ENCODE measurements at regions not wholly inside any gene's neighbourhood (a gene's known extent, or its start where the extent isn't known, plus 50 kb on each side); places are given as distances from the start of the nearest gene placed in this dataset.
"Not testable (repeated sequence)": the region's sequence is repeated elsewhere in the genome, so short reads cannot be mapped to it uniquely, and the experiment has no call there.

DNA sequence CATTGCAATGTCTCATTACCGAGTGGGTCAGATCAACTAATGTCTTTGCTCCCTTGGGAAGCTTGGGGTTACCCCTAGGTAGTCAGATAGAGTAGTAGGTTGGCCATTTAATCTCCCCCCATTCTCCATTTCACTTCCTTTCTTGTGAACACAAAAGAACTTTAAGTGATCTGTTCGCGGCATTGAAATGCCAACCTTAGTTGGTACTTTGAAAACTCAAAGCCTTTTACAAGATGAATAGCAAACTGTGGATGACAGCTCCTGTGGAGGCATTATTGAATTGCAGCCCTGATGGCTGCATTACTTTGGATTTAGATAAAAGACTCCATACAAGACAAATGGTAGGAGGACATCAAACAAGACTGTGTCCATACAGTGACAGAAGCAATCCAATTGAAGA, 469.1 kb downstream of the GBA3 start:
- DNase-seq = no peak

DNA sequence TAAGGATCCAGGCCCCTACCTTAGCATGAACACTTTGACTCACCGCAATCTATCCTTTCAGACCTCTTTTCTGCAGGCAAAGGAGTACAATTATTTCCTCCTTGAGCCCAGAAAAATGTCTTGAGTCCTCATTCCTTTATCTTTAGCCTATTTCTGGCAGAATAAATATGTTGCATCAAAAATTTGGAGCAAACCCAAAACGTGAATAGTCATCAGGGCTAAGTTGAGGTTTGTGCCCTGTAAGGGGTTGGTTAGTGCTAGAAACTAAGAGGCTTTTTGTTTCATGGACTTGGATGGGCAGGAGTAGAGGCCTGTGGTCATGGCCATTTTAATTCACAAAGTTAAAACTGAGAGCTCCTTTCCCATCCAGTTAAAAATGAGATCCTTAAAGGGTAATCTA, 460.3 kb downstream of the GBA3 start:
- no peak for DNase-seq

DNA sequence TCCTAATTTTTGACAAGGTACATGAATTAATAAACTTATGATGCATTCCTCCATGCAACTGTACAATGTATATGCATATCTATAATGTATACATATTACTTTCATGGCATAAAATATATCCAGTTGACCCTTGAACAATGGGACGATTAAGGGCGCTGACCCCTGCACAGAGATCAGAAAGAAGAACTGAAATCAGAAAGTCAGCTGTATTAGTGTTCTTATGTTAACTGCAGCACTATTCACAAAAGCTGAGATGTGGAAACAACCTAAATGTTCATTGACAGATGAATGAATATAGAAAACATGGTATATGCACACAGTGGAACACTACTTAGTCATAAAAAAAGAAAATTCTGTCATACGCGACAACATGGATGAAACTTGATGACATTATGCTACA, 457.1 kb downstream of the GBA3 start:
- no peak for DNase-seq

- no peak for DNase-seq
These were observed 452.0 kb downstream of the GBA3 start for GRCh38 chr4:23144707-23145106.

DNA sequence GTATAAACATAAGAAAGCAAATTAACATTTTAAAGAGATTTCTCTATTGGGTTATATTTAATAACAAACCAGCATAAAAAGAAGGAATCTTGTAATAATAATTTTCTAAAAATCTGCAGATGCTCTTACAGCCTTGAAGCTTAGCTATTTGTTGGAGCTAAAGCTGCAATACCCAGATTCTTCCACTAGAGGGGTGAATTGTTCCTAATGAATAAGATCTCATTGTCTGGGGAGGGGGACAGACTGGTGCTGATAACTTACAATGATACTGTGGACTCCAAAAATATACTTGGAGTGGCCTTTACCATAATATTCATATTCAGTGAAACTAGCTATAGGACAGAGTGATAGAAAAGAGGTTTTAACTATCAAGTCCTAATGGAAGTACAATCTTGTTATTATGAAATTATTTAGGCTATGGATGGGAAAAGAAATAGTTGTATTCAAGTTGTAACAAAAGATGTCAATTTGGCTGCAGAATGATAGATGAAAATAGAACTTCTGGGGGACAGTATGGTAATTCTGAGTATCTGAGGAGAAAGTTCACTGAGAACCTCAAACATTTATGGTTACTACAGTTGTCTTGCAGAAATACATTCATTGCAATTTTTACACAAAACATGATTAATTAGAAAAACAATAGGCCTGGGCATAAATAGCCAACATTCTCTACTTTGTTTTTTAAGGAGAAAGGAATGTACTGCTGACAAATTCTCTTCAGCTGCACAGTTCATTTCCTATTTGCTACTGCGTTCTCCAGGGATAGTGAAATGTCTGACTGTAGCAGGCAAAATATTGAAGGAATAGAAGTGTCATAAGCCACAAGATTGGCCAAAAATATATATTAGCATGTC, 443.3 kb downstream of the GBA3 start:
- peak; percentile 31 for DNase-seq

DNA sequence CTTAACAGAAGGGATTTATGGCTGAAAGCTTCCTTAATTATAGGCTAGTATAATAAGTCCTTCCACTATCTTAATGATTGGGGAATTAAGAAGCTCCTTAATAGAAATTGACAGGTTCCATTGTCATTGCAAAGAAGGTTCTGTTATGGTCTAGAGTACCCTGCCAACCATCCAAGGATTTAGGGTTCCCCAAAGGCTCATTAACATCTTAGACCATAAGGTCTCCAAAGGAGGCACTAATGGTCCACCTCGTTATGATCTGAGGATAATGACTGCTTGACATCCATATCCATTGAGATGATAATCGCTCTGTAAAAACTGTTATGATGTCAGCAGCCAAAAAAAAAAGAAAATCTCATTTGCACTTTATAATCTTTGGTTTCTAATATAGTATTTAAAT, 441.6 kb downstream of the GBA3 start:
- DNase-seq = no peak

DNA sequence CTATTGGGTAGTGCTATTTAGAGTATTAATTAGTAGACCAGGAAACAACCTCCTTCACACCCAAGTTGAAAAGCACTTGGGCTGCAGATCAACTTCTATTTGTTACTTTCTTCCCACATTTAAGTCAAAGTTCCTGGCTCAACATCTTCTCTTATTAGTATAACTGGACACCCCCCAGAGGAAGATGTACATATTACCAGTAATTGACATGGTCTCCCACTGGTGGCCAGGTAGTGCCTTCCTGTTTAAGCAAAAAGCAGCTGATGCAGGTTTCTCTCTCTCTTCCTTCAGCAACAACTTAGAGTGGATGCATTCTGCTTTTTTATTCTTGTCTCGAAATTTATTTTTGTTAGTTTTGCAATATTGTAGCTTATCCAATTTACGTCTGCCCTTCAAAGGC, 438.1 kb downstream of the GBA3 start:
- no peak for DNase-seq

GRCh38 chr4:23125118-23125517, 432.4 kb downstream of the GBA3 start:
- no peak for DNase-seq

DNA sequence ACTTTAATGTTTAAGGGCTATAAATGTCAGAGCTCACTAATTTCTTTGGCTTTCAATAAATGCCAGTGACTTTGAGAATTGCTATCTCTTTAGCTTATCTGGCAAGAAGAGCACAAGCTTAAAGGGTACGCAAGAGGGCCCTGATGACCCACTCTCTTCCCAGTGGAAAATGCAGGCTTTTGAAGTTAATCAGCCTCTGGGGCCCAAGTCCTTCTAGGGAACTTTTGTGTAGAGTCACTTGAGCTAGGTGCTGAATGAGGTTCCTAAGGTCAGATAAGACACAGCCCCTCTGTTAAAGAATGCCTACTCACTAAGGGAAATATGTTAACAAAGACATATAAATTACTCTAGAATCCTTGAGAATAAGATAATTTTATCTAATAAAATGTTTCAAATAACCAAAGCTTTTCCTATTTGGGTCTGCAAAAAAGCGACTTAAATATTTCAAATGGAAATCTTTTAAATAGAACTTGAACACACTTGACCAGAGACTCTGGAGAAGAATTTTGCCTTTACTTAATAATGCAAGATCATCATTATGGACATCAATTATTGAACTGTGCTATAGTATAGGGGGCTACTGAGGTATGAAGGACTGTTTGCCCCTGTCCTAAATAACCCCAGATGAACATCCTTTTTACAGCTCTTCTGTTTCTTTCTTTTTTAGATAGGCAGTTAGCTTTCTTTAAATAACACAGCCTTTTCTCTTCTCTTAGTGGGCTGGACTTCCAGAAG, 430.1 kb downstream of the GBA3 start:
- no peak for DNase-seq

DNA sequence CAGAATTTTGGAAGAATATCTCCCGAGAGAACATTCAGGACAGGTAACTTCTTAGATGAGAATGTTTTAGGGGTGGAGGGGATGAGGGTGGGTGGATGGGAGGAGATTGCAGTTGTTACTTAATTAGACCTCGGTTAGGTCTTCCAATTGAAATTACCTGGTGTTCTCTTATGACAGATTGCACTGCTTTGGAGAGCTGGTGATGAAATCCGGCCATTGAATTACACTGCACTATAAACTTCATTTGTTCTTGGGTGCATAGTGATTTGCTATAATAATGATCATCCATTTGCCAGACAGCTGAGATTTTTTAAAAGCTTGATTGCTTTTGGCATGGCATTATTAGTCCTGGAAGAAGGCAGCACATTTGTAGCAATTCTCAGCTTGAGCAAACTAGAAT, 427.6 kb downstream of the GBA3 start:
- no peak for DNase-seq

- no peak for DNase-seq
These were observed 425.1 kb downstream of the GBA3 start for GRCh38 chr4:23117826-23118225.

DNA sequence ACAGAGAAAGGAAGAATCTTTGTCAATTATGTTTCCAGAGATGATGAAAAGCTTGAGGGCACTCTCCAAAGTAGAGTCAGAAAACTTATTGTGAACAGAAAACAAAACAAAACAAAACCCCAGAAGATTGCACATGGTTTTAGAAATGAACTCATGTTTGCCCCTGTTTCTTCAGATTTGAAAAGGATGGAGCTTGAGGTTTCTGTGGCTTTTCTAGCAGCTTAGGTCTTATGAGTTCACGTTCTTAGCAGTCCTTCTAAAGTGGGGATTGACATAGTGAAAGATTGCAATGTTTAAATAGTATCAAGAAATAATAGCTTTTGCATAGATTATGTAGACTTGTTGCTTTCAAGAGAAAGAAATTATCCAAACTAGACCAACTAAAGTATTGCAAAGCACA, 421.8 kb downstream of the GBA3 start:
- no peak for DNase-seq

DNA sequence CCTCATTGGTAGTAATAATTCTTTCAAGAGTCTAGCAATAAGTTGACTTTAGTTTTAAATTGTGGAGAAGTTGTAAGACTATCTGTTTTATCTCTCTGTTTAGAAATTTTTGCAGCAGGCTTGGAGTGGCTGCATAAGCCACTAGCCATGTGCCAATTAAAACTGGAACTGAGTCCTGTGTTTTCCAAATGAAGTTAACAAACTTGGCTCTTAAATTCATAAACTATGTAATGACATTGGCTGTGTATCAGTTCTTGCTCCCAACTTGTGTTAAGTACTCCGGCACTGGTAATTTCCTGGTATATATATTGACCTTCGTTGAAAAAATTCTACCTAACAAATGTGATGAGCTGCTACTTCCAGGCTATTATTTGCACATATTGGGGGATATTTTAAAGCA, 420.4 kb downstream of the GBA3 start:
- DNase-seq = no peak

GRCh38 chr4:23106516-23106915, 413.8 kb downstream of the GBA3 start:
- DNase-seq = no peak

- no peak for DNase-seq
These were observed 413.1 kb downstream of the GBA3 start for GRCh38 chr4:23105759-23106370.

DNA sequence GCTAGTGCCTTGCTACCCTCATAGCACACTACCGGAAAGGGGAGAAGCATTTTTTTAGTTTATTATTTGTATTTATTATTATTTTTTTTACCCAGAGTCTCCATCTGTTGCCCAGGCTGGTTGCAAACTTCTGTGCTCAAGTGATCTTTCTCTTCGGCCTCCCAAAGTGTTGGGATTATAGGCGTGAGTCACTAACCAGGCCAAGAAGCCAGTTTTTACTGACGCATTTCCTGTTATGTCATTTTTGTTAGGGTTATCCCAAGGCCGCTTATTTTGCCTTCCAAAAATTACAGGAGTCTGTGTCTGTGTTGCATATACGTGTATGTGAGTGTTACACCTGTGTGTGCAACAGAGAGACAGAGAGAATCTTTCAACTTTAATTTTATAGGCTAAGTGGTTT, 404.5 kb downstream of the GBA3 start:
- peak; percentile 73 for DNase-seq

GRCh38 chr4:23091711-23092110, 399.0 kb downstream of the GBA3 start:
- DNase-seq = no peak

DNA sequence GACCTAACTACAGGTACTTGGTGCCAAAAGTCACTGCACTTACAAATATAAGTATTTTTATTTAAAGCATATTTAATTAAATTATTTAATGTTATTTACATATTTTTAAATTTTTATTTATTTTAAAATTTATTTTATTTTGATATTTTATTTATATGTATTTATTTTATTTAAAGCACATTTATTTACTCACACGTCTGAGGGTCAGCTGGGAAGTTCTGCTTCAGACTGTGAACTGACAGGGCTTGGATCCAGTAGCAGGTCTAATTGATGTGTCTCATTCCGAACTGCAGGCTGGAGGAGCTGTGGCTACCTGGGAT, 392.5 kb downstream of the GBA3 start:
- DNase-seq = no peak

- peak; percentile 44 for DNase-seq
These were observed 392.0 kb downstream of the GBA3 start for GRCh38 chr4:23084559-23085248.

- no peak for DNase-seq
These were observed 390.7 kb downstream of the GBA3 start for GRCh38 chr4:23083391-23083790.

DNA sequence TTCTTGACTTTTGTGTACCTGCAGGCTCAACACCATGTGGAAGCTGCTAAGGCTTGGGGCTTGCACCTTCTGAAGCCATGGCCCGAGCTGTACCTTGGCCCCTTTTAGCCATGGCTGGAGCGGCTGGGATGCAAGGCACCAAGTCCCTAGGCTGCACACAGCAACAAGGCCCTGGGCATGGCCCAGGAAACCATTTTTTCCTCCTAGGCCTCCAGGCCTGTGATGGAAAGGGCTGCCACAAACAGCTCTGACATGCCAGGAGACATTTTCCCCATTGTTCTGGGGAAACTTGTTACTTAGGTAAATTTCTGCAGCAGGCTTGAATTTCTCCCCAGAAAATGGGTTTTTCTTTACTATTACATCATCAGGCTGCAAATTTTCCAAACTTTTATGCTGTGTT, 387.4 kb downstream of the GBA3 start:
- not testable (repeated sequence) for DNase-seq

DNA sequence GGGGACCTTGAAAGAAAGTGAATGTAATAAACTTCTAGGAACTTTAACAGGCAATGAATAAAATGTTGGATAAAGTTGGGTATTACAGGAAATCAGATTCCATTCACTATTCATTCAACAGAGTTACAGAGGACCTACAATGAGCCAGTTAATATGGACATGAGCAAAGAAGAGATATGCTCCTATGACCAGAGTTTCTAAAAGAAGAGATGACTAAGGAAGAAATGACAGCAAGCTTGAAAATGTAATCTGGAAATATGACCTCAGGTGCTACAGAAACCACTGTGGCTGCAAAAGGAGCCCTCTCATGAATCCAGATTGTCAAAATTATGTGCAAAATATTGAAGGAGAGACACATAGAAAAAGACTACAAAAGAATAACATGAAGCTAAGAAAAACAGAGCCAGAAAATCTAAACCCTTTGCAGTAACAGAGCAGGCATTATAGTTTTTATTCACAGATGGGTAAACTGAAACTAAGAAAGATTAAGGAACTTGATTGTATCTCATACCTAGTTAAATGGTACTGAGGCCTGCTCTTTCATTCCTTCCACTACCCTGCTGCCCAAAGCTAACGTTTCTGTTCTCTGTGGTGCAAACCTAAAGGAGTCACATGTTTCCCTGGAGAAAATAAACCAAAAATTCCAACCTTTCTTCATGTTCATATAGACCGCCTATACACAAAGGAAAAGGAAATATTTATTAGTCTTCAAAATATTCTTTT, 378.3 kb downstream of the GBA3 start:
- no peak for DNase-seq

DNA sequence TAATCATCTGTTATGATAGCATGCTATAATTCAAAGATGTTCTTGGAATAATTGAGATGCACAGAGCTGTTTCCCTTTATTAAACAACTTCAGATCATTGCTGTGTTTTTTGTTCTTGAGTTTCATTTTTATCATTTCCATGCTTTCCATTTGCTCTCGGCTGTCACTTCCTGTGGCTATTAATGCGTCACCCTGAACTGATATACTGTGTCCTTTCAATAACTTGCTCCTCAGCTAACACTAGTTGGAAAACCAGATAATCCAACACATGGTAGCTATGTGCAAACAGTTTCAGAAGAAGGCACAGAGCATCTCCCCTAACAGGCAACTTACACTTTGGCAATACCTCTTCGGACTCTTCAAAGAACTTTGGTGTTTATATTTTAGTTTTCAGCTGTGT, 376.0 kb downstream of the GBA3 start:
- peak; percentile 0 for DNase-seq
